ENCODE measurements at regions not wholly inside any gene's neighbourhood (a gene's known extent, or its start where the extent isn't known, plus 50 kb on each side); places are given as distances from the start of the nearest gene placed in this dataset.
"Not testable (repeated sequence)": the region's sequence is repeated elsewhere in the genome, so short reads cannot be mapped to it uniquely, and the experiment has no call there.

DNA sequence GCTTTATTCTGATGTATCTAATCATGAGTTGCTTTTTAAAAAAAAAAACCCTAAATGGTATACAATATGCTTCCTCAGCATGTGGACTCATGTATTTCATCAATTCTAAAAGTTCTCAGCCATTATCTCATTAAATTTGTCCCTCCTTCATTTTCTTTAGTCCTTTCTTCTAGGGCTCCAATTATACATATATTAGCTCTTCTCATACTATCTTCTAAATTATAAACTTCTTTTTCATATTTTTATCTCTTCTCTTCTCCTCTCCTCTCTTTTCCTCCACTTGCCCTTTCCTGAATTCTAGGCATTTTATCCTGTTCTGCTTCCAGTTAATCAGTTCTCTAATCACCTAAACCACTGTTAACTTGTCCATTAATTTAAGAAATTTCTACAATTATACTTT lies 55.0 kb upstream of the IL33 start:
- no peak for DNase-seq

DNA sequence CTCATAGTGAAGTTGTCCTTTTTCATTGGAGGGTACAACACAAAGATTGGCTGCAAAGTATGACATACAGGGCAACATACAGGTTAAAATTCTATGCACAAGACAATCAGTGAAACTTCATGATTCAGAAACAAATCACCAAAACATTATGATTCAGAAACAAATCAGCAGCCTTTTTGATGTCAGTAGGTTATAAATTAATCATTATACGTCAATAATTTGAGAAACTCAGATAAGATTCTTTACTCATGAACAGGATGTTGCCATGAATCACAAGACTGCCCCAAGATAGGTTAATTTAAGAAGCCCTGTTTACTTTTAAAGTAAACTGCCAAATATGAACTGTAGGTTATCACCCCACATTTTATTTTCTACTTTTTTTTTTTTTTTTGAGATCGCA lies 62.2 kb upstream of the IL33 start:
- DNase-seq: no peak

DNA sequence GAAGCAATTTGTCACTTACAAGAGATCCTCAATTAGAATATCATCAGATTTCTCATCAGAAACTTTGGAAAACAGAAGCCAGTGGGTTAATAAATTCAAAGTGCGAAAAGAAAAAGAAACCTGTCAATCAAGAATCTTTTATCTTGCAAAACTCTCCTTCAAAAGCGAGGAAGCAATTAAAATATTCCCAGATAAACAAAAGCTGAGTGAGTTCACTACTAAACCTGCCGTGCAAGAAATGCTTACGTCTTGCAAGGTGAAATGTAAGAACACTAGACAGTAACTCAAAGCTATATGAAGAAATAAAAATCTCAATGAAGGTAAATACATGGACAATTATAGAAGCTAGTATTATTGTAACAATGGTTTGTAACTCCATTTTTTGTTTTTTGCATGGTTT lies 62.8 kb upstream of the IL33 start:
- DNase-seq: no peak

DNA sequence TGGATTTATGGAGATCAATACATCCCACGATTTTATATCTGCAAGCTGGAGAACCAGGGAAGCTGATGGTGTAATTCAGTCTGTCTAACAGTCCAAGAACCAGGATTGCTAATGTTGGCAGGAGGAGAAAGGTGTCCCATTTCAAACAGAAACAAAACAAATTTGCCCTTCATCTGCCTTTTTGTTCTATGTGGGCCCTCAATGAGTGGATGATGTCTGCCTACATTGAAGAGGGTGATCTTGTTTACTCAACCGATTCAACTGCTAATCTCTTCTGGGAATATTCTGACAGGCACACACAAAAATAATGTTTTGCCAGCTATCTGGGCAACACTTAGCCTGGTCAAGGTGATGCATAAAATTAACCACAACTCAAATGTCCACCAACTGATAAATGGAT lies 65.1 kb upstream of the IL33 start:
- no peak for DNase-seq

DNA sequence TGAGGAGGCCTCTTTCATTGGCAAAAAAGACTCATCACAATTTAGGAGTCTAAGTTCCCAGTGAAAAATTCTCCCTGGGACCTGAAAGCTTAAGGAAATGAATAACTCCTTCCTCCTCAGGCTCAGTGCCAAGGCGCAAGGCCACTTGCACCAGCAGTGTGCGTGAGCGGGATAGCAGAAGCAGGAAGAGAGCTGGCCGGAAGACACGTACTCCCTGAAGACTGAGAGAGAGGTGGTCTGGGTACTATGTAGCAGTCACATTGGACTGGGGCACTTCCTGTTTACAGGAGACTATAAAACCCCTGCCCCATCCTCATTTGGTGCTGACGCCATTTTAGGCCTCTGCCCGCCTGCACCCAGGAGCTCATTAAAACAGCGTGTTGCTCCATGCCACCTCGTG lies 66.3 kb upstream of the IL33 start:
- DNase-seq: no peak

DNA sequence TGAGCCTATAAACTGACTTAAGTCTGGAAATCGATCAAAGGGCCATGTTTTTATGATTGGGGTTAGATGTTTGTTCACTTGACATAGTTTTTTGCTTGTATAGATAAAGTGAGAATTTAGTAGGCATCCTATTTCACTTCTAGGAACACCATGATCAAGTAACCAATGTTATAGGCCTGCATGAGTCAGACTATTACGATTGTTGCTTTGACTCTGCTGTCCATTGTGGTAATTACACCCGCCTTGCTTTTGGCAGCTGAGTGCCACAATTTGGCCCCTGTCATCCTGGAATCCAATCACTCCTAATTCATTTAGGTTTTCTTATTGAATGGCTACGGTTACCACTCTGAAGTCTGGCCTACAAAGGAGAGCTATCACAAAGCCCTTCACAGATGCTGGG lies 67.8 kb upstream of the IL33 start:
- DNase-seq: no peak

DNA sequence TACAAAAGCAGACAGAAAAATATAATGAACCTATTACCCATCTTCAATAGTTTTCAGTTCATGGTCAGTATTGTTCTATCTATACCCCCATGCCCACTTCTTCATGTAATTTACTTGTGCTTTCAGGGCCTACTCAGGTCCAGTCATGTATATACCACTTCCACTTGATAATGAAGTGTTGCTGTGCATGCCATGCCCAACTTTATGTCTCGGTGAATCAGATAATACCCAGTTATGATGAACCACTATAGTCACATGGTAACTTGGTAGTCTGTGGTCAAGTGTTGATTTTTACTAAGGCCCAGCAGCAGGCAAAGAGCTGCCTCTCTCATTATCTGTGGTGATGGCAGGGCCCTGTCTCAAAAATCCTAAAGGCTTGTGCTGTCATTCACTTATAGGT lies 70.7 kb upstream of the IL33 start:
- no peak for DNase-seq

DNA sequence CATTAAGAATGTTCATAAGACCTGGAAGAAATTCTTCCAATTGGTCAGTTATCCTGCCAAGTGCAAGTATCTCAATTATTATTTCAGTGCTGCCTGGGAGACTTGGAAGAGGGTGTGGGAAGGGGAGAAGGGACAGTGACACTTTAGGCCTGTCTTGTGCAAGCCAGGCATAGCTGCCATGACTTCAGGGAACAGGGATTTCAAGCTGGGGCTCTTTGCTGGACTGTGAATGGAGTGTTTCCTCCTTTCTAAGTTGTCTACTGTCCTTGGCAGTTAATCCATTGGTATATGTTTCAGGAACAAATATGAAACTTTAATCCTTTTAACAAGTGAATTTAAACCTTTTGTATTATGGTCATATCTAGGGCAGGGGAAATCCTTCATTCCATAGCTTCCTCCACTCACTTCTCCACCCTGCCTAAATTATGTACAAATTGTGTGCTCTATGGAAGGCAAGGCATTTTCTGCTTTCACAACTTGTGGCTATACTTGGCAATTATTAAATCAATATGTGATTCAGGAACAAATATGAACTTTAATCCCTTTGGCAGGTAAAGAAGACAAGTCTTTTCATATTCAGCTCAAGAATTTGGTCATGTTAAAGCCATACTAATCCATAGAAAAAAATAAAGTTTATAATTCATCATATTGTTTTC lies 72.7 kb upstream of the IL33 start:
- no peak for DNase-seq

DNA sequence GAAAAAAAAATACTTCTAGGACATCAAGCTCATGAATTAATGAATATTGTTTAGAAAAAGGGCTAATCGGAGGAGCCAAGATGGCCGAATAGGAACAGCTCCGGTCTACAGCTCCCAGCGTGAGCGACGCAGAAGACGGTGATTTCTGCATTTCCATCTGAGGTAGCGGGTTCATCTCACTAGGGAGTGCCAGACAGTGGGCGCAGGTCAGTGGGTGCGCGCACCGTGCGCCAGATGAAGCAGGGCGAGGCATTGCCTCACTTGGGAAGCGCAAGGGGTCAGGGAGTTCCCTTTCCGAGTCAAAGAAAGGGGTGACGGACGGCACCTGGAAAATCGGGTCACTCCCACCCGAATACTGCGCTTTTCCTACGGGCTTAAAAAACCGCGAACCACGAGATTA lies 79.8 kb upstream of the IL33 start:
- not testable (repeated sequence) for DNase-seq

DNA sequence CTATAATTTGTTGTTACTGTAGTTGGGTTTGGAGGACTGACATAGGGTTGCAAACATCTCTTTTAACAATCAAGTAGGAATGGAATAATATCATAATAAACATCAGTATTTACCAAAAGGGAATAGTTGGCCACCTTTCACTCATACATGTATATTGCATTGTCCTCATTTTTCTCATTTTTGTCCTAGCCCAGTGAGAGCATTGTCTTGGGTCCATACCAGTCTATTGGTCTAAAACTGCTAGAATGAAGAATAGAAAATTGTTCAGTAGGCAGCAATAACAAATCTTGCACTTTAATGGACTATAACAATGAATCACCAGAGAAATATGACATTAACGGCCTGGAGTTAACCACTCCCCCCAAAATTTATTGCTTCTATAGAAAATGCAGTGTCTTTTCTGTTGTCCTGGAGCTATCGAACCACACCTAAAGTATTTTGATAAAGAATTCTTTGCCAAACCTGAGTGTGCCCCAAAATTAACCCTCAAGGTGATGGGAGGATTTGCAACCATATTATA lies 80.9 kb upstream of the IL33 start:
- DNase-seq: no peak

DNA sequence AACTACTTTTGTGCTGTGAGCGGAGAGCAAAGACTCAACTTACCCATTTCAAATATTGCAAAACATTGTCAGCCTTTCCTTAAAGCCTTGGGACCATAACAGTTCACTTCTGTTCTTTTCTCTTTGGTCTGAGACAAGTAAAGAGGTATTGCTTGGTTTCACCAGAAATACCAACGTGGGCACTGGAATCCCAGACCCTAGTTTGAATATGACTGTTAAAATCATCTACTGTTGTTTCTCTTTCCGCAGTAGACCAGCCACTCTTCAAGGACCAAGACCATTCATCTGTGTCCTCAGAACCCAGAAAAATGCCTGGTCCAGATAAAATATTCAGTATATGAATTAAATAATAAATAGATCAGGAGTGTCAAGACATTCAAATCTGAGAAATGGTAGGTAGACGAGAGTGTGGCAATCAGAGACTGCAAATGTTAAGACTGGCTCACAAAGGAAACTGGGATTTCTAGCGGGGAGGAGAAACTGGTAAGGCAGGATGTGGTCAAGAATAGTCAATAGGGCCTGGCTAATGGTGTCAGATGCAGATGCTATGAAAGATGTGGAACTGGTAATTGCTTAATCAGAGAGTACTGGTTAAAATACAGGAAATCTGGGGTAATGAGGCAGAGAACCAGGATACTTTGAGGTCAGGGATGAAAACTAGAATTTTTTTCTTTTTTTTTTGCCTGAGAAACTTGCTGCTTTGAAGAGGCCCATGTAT lies 82.1 kb upstream of the IL33 start:
- DNase-seq: no peak

DNA sequence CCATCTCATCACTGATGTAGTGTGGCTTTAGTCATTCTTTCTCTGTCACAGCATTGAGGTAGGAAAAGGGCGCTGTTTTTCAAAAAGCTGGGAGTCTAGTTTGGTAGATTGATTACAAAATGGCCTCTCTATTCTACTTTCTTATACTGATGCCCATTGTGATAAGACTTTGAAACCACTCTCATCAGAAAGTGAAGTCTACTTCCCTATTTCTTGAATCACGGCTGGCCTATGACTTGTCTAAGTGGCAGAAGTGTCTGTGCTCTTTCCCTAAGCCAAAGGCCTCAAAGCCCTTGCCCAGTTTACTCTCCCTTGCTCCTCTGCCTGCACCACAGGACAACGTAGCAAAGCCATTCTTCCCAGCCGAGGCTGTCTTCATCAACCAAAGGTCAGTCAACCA lies 83.0 kb upstream of the IL33 start:
- no peak for DNase-seq

DNA sequence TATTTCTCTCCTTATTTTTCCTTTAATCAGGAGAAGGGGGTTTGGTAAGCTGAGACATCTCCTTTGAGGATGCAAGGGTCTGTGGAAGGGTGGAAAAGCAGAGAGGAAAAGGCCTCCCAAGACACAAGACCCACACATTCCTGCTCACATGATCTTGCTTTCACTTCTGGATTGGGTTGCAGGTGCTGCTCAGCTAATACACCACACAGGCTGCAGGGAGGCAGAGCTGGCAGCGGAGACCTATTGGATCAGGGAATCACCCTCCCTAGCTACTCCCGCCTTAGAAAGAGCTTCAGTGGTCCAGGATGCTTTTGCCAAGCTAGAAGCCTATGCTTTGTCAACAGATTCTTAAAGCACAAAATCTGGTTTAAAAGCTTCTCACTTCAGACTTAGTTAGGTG lies 87.6 kb upstream of the IL33 start:
- DNase-seq: no peak

DNA sequence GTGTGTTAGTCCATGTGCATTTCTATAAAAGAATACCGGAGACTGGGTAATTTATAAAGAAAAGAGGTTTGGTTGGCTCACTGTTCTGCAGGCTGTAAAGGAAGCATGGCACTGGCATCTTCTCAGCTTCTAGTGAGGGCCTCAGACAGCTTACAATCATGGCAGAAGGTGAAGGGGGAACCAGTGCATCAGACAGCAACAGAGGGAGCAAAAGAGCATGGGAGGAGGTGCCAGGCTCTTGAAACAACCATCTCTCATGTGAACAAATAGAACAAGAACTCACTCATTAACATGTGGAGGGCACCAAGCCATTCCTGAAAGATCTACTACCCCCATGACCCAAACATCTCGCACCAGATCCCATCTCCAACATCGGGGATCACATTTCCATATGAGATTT lies 89.2 kb upstream of the IL33 start:
- DNase-seq: no peak

DNA sequence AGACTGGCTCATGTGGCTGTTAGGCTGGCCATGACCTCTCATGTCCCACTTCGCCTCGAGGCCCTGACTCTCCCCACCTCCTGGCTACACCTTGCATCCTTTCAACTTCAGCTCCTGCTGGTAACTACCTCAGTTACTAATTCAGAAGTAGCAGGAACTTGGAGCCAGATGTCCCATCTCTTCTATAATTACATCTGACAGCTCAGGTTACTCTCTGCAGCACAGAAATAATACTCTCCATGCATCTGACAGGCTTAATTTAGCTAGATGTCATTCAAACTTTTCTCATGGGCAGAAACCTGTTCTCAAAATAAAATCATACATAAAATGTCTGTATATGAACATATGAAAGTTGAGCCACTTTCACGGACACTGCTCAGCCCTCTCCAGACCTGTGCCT lies 92.2 kb upstream of the IL33 start:
- no peak for DNase-seq

DNA sequence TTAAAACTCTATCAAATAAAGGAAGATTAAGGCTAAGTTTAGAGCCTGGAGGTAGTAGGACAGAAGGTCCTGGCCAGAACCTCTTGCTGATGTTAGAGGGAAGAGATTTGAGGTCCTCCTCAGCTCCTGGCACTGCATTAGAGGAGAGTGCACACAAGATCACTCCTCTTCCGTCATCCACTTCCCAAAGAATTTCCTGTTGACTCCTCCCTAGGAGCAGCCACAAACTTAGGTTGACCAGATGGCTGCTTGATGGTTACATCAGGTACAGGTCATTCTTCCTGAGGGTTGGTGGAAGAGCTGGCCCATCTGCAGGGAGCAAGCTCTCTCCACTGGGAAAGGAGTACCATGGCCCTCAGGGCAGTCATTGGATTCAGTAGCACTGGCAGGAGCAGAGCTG lies 93.9 kb upstream of the IL33 start:
- no peak for DNase-seq

DNA sequence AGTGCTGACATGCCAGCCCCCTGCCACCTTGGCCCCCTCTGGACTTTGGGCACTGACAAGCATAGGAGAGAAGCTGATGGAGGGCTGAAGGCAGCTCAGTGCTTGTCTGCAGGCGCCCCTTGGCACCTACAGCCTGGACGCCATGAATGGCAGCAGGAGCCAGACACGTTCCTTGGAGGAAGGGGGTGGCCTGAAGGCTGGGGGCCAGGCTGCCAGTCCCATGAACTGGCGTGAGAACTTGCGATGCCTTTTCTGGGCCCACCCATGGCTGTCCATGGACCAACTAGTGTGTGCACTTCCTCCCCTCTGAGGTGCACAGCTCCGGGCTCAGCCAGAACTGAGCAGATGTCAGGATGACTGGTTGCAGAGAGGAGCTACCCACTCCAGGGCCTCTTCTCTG lies 99.0 kb upstream of the RANBP6 start:
- DNase-seq: no peak

DNA sequence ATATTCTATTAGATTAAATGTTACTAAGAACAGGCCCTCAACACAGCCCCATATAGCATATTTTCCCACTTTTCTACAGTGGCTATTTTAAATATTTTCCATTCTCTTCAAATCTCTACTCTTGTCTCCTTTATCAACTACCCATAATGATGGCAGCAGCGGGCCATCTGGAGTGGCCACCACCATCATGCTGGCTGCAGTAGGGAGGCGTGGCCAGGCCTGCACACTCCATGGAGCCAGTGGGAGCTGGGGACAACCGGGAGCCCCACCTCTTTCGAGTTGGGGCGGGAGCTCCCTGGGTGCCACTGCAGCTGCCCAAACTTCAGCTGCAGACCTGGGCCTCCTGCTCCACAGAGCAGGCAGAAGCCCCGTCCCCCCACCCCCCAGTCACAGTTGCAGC lies 98.4 kb upstream of the RANBP6 start:
- no peak for DNase-seq

DNA sequence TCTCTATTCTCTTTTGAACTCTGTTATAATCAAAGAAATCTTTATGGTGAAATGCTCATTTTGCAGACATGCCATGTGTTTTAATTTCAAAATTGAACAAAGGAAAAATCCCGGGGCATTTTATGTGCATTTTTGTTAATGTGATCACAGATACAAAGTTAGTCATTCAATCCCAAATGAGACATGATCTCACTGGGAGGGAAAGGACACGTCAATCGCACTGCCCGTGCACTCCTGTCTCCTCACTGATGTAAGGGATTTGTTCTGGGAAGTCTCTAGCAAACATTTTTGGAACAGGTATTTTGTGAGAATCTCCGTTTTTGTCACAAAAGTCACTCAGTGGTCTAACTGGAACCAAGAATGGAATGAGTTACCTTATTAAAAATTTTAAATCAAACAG lies 97.9 kb upstream of the RANBP6 start:
- DNase-seq: no peak

DNA sequence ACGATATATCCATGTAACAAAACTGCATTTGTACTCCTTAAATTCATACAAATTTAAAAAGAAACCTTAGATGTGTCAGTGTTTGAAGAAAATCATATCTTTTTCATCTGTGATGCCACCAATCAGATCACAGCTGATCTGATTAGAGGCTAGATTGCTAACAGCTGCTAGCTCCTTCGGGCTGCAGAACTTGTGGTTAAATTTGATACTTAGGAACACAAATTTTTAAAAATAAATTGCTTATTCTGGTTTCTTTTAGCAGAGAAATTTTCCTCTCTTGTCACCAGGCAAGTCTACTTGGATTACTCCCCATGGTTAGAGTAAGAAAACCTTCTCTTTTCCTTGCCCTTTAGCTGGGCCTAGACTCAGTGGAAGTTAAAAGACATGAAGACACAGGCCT lies 94.6 kb upstream of the RANBP6 start:
- DNase-seq: no peak

DNA sequence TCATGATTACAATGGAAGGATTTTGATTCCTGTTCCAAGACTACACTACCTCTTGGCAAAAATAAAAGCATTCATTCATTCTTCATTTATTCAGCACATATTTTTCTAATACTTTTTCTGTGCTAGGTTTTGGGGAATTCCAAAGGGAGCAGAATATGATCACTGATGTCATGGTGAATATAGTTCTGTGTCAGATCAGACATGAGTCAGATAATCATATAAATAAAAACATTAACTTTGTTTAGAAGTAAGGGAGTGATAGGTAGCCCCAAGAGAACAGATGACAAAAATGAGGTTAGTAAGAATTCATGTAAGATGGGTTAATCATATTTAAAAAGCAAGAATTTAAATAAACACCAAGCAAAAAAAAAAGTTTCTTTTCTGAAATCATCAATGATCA lies 94.1 kb upstream of the RANBP6 start:
- DNase-seq: no peak

DNA sequence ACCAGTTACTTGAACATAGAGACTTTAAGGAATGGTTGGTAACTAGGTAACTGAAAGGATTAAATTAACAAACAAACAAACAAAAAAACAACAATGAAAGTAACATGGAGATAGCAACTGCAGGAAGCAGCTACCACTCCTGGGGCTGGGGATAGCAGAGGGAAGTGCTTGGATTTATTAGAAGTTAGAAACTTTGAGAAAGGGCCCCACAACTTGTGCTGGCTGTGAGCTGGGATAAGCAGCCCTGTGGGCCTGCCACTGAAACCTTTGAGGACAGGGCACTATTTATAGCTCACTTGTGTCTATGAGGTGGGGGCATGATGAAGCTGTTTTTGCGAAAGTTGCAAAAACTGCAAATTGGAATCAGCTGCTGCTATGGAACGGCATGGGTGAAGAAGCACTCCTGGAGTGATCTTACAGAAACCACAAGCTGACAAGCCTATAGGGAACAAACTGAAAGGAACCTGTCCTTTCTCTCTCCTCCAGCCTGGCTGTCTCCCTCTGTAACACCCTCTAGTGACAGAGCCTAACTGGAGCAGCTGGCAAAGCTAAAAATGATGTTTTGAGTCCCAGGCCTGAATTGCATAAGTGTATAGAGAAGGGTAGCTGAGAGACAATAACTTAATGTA lies 91.4 kb upstream of the RANBP6 start:
- no peak for DNase-seq

DNA sequence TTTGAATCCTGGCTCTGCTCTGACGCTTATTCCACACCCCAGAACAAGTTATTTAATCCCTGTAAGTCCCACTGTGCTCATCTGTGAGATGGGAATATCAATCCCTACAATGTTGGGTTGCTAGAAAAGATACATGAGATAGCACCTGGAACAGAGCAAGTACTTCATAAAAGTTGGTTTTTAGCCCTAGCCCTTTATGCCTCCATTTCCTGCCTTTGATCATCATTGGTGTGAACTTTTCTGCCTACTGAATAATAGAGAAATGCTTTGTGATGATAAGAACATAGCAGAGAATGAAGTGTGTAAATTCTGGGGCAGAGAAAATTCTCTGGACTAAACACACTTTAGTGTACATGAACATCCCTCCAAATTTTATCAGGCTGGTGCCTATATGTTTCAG lies 90.3 kb upstream of the RANBP6 start:
- no peak for DNase-seq

DNA sequence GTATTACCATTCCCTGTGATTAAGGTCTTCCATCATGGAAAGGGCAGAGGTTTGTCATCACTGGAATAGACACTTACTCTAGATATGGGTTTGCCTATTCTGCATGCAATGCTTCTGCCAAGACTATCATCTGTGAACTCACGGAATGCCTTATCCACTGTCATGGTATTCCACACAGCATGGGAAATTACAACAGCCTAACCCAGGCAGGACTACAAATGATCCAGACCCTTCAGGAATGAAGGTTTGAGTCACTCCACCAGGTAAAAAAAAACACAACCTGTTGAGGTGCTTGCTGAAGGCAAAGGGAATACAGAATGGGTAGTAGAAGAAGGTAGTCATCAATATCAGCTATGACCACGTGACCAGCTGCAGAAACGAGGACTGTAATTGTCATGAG lies 89.0 kb upstream of the RANBP6 start:
- not testable (repeated sequence) for DNase-seq
